HG03025 (cell line): ENCODE measurements at regions not wholly inside any gene's neighbourhood (a gene's known extent, or its start where the extent isn't known, plus 50 kb on each side); places are given as distances from the start of the nearest gene placed in this dataset.
"Not testable (repeated sequence)": the region's sequence is repeated elsewhere in the genome, so short reads cannot be mapped to it uniquely, and the experiment has no call there.

Source experiments
- ATAC-seq: cut with Tn5 transposase; IDR thresholded peaks from one replicate; pipeline ENCODE4 v1.9.1; 2021; ENCODE audit warnings: mild to moderate bottlenecking, moderate library complexity; ENCODE audit not compliant: unreplicated experiment, low FRiP score

- ATAC-seq = no peak
Observed at GRCh38 chr14:30211326-30211725, 283.7 kb upstream of the PRKD1 start.

DNA sequence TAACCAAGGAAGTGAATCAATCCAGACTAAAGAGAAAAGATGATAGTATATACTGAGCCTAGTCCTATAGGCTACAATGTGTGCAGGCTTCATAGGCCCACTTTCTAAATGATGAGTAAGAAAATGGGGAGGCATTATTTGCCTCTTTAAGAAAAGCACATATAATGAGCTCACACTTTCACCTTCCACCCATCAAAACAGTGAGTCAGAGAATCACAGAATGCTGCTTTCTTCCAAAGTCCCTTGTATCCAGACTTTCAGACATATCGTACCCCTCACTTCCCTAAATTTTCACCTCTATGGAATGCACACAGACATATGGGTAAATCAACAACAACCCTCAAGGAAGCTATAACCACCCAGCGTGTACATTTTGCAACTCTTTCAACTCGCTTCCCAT lies 286.4 kb upstream of the PRKD1 start:
- no peak for ATAC-seq

DNA sequence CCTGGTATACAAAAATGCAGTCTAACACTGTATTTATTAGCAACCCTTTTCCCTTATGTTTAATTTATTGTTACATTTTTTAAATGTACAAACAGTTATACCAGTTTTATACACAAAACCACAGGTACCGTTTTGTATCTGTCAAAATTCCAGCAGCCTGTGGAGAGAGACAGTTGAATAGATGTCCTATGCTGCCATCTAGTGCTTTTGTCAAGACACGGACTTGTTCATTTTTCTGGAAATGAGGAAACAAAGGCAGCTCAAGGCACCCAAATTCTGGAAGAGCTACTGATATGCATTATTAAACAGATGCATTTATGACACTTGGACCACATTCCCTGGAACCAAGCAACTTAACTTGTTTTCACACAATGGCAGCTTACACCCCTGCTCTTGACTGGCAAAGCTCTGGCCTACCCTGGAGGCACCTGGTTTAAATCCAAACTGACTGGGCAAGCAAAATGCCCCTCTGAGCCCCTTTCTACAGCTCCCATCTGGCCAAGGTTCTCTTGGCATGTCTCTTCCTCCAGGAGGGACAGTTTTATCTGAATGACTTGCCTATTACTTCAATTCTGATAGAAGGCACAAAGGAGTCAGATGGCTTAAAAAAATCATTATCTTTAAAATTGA lies 286.9 kb upstream of the PRKD1 start:
- ATAC-seq = no peak

GRCh38 chr14:30218907-30219306 lies 291.3 kb upstream of the PRKD1 start:
- ATAC-seq = no peak

DNA sequence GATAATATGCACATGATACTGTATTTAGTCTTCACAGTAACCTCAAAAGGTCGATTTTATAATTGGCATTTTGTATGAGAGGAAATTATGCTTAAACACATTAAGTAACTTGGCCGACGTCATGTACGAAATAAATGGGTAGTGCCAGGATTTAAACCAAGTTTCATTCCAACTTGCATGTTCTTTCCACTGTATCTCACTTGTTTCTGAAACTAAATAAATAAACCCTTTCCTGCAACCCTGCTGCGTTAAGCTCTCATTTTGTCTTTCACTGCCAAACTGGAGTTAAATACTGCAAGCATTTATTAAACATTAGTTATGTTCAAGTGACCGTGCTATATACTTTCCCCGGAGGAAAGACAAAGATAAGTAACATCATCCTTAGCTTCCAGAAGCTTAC lies 293.9 kb upstream of the PRKD1 start:
- no peak for ATAC-seq

DNA sequence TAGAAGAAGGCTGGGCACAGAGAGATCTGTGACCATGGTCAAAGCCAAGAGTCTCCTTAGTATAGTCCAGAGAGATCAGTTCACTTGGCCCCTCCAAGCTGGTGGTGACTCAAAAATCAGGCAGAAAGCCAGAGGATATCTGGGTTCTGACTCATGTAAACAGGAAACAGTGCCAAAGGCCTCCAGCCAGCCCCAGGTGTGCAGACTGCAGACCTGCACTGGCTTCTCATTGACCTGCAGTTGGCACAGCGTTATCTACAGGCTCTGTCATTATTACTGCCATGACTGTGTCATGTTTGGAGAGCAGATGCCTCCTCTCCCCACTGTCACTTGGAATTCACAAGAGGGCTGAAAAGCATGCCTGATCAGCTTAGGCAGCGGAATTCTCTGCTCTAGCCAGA lies 295.7 kb upstream of the PRKD1 start:
- ATAC-seq = no peak

- ATAC-seq = no peak
Observed at GRCh38 chr14:30223966-30224365, 296.3 kb upstream of the PRKD1 start.

DNA sequence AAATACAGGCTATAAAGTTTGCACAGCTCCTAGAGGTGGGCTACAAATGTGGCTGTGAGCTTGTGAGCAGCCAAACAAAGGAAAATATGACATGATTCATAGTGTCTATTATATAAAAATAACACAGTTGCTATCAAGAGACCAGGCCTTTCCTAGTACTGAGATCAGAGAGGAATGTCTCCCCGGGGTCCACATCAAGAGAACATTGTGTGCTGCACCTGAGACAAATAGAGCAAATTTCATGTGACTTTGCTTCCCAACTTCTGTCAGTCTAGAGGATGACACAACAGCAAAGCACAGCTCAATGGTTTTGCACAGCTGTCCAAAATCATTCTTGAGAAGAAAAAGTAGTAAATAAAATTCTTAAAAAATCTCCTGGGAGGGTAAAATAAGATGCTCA lies 297.5 kb upstream of the PRKD1 start:
- no peak for ATAC-seq

DNA sequence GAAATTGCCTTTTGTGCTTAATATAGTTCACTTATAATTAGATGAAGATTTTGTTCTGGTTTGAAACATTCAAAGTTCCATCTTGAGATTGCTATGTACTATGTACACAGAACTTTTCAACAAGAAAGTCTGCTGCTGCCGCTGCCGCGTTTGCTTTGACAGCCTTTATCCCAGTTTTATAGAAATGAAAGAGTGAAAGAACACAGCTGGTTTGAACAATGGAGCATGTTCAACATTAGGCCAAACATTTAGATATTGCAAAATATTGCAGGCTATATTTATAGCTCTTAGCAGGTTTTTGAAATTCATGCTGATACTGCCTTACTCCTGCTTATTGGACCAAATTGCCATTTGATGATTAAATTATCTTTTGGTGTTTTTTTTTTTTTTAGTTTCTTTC lies 299.8 kb upstream of the PRKD1 start:
- ATAC-seq = no peak

DNA sequence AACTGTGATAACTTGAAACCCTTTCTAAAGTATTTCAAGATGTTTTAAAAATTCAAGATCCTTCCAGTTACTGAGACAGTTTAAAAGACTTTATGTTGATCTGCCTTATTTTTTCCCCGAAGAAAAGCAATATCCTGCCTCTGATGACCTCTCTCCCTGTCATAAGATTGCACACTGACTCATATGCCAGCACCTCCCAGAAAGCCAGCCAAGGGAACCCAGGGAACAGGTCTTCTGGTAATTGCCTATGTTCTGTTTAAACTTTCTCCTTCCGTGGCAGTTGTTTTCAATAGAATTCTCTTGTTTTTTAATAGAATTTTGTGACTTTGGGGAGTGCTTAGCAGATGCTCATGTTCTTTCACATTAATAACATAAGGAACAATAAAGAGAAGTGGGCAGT lies 300.2 kb upstream of the PRKD1 start:
- ATAC-seq = no peak

DNA sequence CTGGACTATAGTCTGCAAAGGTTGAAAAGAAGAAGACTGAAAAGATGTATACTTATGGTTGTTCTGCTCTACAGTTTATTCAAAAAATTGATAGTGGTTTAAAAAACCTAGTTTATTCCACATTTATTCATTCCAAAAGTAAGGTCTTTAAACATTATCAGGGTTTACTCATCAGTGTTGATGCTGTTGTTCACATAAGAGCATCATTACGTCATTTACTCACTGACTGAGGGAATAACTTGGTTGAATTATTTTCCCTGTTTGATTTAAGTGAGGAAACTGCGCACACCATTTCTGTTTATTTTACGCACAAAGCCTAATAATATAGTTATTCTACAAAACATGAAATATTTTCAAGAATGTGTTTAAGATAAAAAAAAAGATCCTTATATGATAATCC lies 303.1 kb upstream of the PRKD1 start:
- no peak for ATAC-seq

- ATAC-seq = no peak
Observed at GRCh38 chr14:30234966-30235365, 307.3 kb upstream of the PRKD1 start.

DNA sequence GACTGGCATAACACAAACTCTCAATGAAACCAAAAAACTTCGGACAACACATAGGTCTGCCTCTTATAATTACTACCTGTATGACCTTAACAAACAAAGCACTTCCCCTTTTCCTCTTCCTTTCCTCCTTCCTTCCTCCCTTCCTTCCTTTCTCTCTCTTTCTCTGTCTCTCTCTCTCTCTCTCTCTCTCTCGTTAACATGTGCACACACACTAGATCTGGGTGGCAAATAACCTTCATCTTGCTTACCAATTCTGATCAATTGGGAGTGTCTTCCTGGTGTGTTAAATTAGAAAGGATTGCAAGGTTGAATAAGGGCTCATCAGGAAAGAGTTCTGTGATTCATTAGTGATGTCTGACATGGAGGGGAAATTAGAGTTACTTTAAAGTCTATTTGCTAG lies 307.8 kb upstream of the PRKD1 start:
- no peak for ATAC-seq

DNA sequence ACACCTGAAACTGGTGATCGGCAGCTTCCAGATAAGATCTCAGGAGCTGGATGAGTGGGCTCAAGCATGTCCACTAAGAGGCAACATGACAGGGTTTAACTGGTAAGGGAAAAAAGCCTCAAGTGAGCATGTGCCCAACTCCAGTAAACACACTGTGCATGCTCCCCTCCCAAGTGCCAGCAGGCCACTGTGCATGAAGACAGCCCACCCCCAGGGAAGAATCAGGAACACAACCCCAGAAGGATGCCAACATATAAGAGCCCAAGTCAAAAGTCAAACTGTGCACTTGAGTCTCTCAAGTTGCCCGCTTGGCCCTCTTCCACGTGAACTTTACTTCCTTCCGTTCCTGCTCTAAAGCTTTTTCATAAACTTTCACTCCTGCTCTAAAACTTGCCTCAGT lies 311.3 kb upstream of the PRKD1 start:
- no peak for ATAC-seq

DNA sequence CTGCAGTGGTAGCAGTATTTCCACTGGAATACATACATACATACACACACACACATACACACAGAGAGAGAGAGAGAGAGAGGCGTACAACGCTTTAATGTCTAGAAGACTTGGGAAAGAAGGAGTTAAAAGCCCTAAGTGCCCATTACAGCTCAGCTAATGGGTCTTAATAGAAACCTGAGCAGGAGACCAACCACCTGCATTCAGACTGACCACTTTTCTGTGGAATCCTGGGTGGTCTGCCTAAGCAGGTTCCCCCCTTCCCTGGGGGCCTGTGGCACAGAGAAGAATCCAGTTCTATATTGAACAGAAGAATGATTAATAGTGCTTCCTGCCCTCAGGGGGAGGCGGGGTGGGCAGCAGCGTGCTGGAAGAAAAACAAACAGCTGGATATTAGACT lies 312.4 kb upstream of the PRKD1 start:
- no peak for ATAC-seq

GRCh38 chr14:30240685-30241084 lies 313.0 kb upstream of the PRKD1 start:
- no peak for ATAC-seq

DNA sequence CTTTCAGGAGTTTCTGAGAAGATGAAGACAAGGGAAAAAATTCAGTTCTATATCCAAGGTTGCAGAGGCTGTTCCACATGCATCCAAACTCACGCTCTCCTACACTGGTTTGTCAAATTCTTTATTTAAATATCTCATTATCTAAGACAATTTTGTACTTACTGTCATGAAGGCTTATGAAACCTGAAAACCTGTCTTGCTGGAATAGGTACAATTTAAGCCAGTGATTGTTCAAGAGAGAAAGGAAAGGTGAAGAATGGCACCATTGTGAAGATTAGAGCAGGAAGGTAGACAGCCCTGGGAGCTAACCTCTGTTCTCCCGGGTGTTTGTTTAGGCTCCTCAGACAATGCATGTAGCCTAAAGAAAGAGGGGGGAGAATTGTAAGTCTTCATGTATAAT lies 315.1 kb upstream of the PRKD1 start:
- ATAC-seq = no peak

GRCh38 chr14:30243207-30243606 lies 315.6 kb upstream of the PRKD1 start:
- ATAC-seq = no peak

GRCh38 chr14:30243805-30244204 lies 315.2 kb upstream of the G2E3 start:
- ATAC-seq = no peak

- not testable (repeated sequence) for ATAC-seq
Observed at GRCh38 chr14:30244348-30244747, 314.6 kb upstream of the G2E3 start.

GRCh38 chr14:30251017-30251416 lies 307.9 kb upstream of the G2E3 start:
- no peak for ATAC-seq

- no peak for ATAC-seq
Observed at GRCh38 chr14:30251557-30252100, 307.3 kb upstream of the G2E3 start.

GRCh38 chr14:30252151-30252550 lies 306.8 kb upstream of the G2E3 start:
- ATAC-seq = no peak
